A673 (cell line): ENCODE measurements at regions not wholly inside any gene's neighbourhood (a gene's known extent, or its start where the extent isn't known, plus 50 kb on each side); places are given as distances from the start of the nearest gene placed in this dataset.

ENCODE experiments used
- BruUV-seq: library from RNA; stranded (reverse); fragments of 400-500 nt; replicated peaks from 2 replicates; lab custom pipeline; 2021; lab: Mats Ljungman, UMichigan
- CTCF ChIA-PET: fragments of 300-600 bp; sonication (Branson Sonifier 250); formaldehyde crosslinking; loops from one replicate; lab custom pipeline; 2022; ENCODE audit warnings: antibody characterized with exemption; lab: Charles Lee
- POLR2A ChIA-PET: fragments of 300-600 bp; sonication (Branson Sonifier 250); formaldehyde crosslinking; loops from one replicate; lab custom pipeline; 2022; ENCODE audit warnings: antibody characterized with exemption; ENCODE audit not compliant: low non-redundant PET; lab: Charles Lee
- DNase-seq: peaks from one replicate; pipeline ENCODE4 v3.0.0-alpha.2; 2015; ENCODE audit warnings: low spot score
- H3K27ac ChIP-seq: fragments of 200-600 bp; sonication (generic); 2 replicates; pipeline ENCODE4 v1.5.1; 2016; ENCODE audit warnings: mixed run types, low read depth, mild to moderate bottlenecking, mixed read lengths, antibody characterized with exemption, low read length; ENCODE audit not compliant: poor library complexity, severe bottlenecking
- H3K27me3 ChIP-seq: fragments of 200-600 bp; sonication (generic); replicated peaks from 2 replicates; pipeline ENCODE4 v1.6.1; 2017; ENCODE audit warnings: mixed run types, low read depth, mild to moderate bottlenecking, mixed read lengths, antibody characterized with exemption, low read length; ENCODE audit not compliant: insufficient read depth, poor library complexity
- H3K36me3 ChIP-seq: fragments of 200-600 bp; sonication (generic); 2 replicates; pipeline ENCODE4 v1.6.1; 2016; ENCODE audit warnings: mixed run types, mild to moderate bottlenecking, mixed read lengths, antibody characterized with exemption, low read length; ENCODE audit not compliant: insufficient read depth, poor library complexity, severe bottlenecking
- H3K4me1 ChIP-seq: fragments of 200-600 bp; sonication (generic); 2 replicates; pipeline ENCODE4 v1.6.1; 2017; ENCODE audit warnings: mixed run types, mild to moderate bottlenecking, mixed read lengths, antibody characterized with exemption, low read length; ENCODE audit not compliant: insufficient read depth, poor library complexity, severe bottlenecking
- H3K4me3 ChIP-seq: fragments of 200-600 bp; sonication (generic); 2 replicates; pipeline ENCODE4 v1.5.1; 2016; ENCODE audit warnings: low read depth, mixed run types, mild to moderate bottlenecking, mixed read lengths, low read length; ENCODE audit not compliant: poor library complexity, severe bottlenecking
- H3K9me3 ChIP-seq: fragments of 200-600 bp; sonication (generic); 2 replicates; pipeline ENCODE4 v1.6.1; 2016; ENCODE audit warnings: mixed run types, low read depth, mild to moderate bottlenecking, mixed read lengths, antibody characterized with exemption, low read length; ENCODE audit not compliant: poor library complexity, severe bottlenecking
- EZH2 ChIP-seq: fragments of 200-600 bp; sonication (generic); IDR thresholded peaks from 2 replicates; pipeline ENCODE4 v1.6.1; 2017; ENCODE audit warnings: borderline replicate concordance, low read depth, mild to moderate bottlenecking, mixed read lengths, antibody characterized with exemption, low read length; ENCODE audit not compliant: poor library complexity, severe bottlenecking
- intact Hi-C: fragments of 100-400 bp; cut with micrococcal nuclease; formaldehyde crosslinking; loops from one replicate; pipeline ENCODE4 v1.10.0; 2022; ENCODE audit not compliant: unreplicated experiment
- TF ChIP-seq, protein P1 (sequence below): fragments of 300-800, 200-600 bp; sonication (generic); conservative IDR thresholded peaks from 2 replicates; pipeline ENCODE4 v1.5.1; 2017; ENCODE audit warnings: low read depth, mild to moderate bottlenecking, antibody characterized with exemption, low read length, moderate library complexity, mixed read lengths

DNA sequence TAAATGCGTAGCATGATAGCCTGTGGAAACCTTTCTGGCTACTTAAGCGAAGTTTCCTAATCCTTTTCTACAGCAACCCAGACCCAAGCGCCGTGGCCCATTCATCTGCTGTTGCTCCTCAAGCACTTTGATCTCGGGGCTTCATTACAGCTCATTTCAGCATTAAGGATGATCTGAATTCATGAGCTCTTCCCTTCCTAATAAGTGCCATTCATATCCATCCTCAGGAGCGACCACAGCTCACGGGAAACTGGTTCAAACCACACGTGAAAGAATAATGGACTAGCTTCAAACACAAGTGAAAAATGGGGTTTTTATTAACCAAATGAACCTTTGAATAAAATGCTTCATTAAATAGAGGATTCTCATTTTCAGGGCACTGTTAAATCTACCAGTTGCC is 202.6 kb upstream of the LEF1 start:
- H3K4me1 ChIP-seq: no peaks in the 10 kb centered on the region
- H3K27me3 ChIP-seq: peaks cover 34% of the 10 kb centered on the region
- POLR2A ChIA-PET: no interaction called here
- H3K27ac ChIP-seq: no peak overlapping the region
- DNase-seq: no peak
- H3K36me3 ChIP-seq: no peaks in the 10 kb centered on the region
- no peaks in the 10 kb centered on the region for H3K9me3 ChIP-seq
- intact Hi-C loops: no loop called here
- CTCF ChIA-PET: no interaction called here
- BruUV-seq: no TSS peak
- no peak for TF ChIP-seq EZH2
- TF ChIP-seq, protein P1, sequence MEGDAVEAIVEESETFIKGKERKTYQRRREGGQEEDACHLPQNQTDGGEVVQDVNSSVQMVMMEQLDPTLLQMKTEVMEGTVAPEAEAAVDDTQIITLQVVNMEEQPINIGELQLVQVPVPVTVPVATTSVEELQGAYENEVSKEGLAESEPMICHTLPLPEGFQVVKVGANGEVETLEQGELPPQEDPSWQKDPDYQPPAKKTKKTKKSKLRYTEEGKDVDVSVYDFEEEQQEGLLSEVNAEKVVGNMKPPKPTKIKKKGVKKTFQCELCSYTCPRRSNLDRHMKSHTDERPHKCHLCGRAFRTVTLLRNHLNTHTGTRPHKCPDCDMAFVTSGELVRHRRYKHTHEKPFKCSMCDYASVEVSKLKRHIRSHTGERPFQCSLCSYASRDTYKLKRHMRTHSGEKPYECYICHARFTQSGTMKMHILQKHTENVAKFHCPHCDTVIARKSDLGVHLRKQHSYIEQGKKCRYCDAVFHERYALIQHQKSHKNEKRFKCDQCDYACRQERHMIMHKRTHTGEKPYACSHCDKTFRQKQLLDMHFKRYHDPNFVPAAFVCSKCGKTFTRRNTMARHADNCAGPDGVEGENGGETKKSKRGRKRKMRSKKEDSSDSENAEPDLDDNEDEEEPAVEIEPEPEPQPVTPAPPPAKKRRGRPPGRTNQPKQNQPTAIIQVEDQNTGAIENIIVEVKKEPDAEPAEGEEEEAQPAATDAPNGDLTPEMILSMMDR: no peak
- no peak overlapping the region for H3K4me3 ChIP-seq

- Histone ChIP-seq H3K36me3 (no peaks in the 10 kb centered on the region), H3K27ac (no peak overlapping the region), H3K4me3 (no peak overlapping the region), H3K27me3 (peaks cover 34% of the 10 kb centered on the region), H3K9me3 (no peaks in the 10 kb centered on the region), H3K4me1 (no peaks in the 10 kb centered on the region)
- no TSS peak for BruUV-seq
- ChIA-PET POLR2A (no interaction called here), CTCF (no interaction called here)
- TF ChIP-seq, protein P1: no peak
- TF ChIP-seq EZH2: no peak
- no peak for DNase-seq
- intact Hi-C loops: no loop called here
Measured at GRCh38 chr4:108370291-108371141, 201.8 kb upstream of the LEF1 start.

DNA sequence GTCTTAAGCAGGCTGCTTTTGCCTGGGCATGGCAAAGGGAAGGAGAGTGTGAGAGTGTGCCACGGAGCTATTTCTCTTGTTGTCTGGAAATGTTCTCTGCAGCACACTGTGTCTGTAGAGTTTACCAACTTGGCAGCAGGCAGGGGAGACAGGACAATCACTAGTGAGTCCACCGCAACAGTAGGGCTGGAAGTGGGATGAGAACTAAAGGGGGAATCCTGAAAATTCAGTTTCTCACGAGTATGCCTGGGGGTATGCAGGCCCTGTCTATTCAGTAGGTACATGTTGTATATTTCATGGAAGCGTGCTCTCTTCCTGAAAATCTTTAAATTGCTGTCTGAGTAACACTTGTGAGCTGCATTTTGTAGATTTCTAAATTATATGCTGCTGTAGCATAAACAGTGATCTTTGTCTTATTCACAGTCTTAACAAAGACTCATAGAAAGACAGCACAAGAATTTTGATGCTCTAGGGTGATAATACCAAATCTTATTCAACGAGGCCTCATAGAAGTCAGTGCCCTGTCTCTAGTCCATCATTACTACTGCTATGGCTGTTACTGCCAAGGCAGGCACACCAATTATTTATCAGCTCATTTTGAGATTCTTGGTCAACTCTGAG is 200.4 kb upstream of the LEF1 start:
- TF ChIP-seq EZH2: no peak
- TF ChIP-seq, protein P1: no peak
- DNase-seq: no peak
- Histone ChIP-seq H3K27me3 (peaks cover 34% of the 10 kb centered on the region), H3K4me1 (no peaks in the 10 kb centered on the region), H3K27ac (no peak overlapping the region), H3K9me3 (no peaks in the 10 kb centered on the region), H3K36me3 (no peaks in the 10 kb centered on the region), H3K4me3 (no peak overlapping the region)
- intact Hi-C loops: no loop called here
- no TSS peak for BruUV-seq
- ChIA-PET POLR2A (no interaction called here), CTCF (no interaction called here)
